ENCODE measurements at regions not wholly inside any gene's neighbourhood (a gene's known extent, or its start where the extent isn't known, plus 50 kb on each side); places are given as distances from the start of the nearest gene placed in this dataset.
"Not testable (repeated sequence)": the region's sequence is repeated elsewhere in the genome, so short reads cannot be mapped to it uniquely, and the experiment has no call there.

GRCh38 chr9:95391271-95391670 is 73.8 kb upstream of the FANCC start:
- not testable (repeated sequence) for DNase-seq

- DNase-seq: no peak
These were observed 71.9 kb upstream of the FANCC start for GRCh38 chr9:95389373-95389772.

- DNase-seq: no peak
These were observed 69.3 kb upstream of the FANCC start for GRCh38 chr9:95386843-95387242.

GRCh38 chr9:95385521-95385920 is 68.0 kb upstream of the FANCC start:
- no peak for DNase-seq

- DNase-seq: no peak
These were observed 66.3 kb upstream of the FANCC start for GRCh38 chr9:95383845-95384244.

GRCh38 chr9:95383185-95383676 is 65.7 kb upstream of the FANCC start:
- no peak for DNase-seq

- no peak for DNase-seq
These were observed 64.9 kb upstream of the FANCC start for GRCh38 chr9:95382433-95382832.

GRCh38 chr9:95381221-95381620 is 63.7 kb upstream of the FANCC start:
- DNase-seq: no peak

- no peak for DNase-seq
These were observed 62.1 kb upstream of the FANCC start for GRCh38 chr9:95379630-95380029.

- no peak for DNase-seq
These were observed 56.4 kb upstream of the FANCC start for GRCh38 chr9:95373782-95374487.

GRCh38 chr9:95373069-95373681 is 55.7 kb upstream of the FANCC start:
- DNase-seq: peak; percentile 54

- DNase-seq: no peak
These were observed 52.6 kb upstream of the FANCC start for GRCh38 chr9:95370064-95370463.

- DNase-seq: no peak
These were observed 51.1 kb upstream of the FANCC start for GRCh38 chr9:95368377-95369160.
